GM12891 (cell line): ENCODE measurements at regions not wholly inside any gene's neighbourhood (a gene's known extent, or its start where the extent isn't known, plus 50 kb on each side); places are given as distances from the start of the nearest gene placed in this dataset.
"Not testable (repeated sequence)": the region's sequence is repeated elsewhere in the genome, so short reads cannot be mapped to it uniquely, and the experiment has no call there.

Experiments used
- POLR2A ChIP-seq: IDR thresholded peaks from 2 replicates; pipeline ENCODE4 v1.6.1; 2011; ENCODE audit warnings: low read depth, low read length, control low read depth
- POLR2AphosphoS5 ChIP-seq: IDR thresholded peaks from 2 replicates; pipeline ENCODE4 v1.6.1; 2011; ENCODE audit warnings: low read depth, low read length, control low read depth
- POU2F2 ChIP-seq: IDR thresholded peaks from 2 replicates; pipeline ENCODE4 v1.6.1; 2011; ENCODE audit warnings: low read depth, mild to moderate bottlenecking, control low read depth, low read length, moderate library complexity
- SPI1 ChIP-seq: IDR thresholded peaks from 2 replicates; pipeline ENCODE4 v1.6.1; 2011; ENCODE audit warnings: low read depth, low read length, control low read depth
- TAF1 ChIP-seq: IDR thresholded peaks from 2 replicates; pipeline ENCODE4 v1.6.1; 2011; ENCODE audit warnings: low read depth, low read length, control low read depth

- TF ChIP-seq POLR2A, TAF1, POLR2AphosphoS5, SPI1, POU2F2: not testable (repeated sequence)
These were observed 72.1 kb upstream of the PNPT1 start for GRCh38 chr2:55765708-55766107.
